Mesenchymal stem cell (in vitro differentiated cells and primary cell): ENCODE measurements at regions not wholly inside any gene's neighbourhood (a gene's known extent, or its start where the extent isn't known, plus 50 kb on each side); places are given as distances from the start of the nearest gene placed in this dataset.
A peak's percentile ranks its signal among the peaks of the same experiment; 100 is the strongest.

Experiments used
- DNase-seq: peaks from one replicate; pipeline ENCODE4 v3.0.0-alpha.2; 2013
- H2AFZ ChIP-seq: one replicate; pipeline ENCODE4 v1.6.1; 2013; ENCODE audit warnings: low read depth, mild to moderate bottlenecking, control low read depth, inconsistent platforms, low read length, moderate library complexity
- H2AK5ac ChIP-seq: 2 replicates; pipeline ENCODE4 v1.6.1; 2013; ENCODE audit warnings: low read length, moderate library complexity, mild to moderate bottlenecking, inconsistent platforms; ENCODE audit not compliant: severe bottlenecking
- H2BK120ac ChIP-seq: one replicate; pipeline ENCODE4 v1.6.1; 2013; ENCODE audit warnings: low read depth, mild to moderate bottlenecking, inconsistent platforms, low read length, moderate library complexity
- H2BK12ac ChIP-seq, 2 experiments: one replicate each; pipeline ENCODE4 v1.6.1; 2013; ENCODE audit warnings: inconsistent platforms in 2 of 2, low read length in 2 of 2, mild to moderate bottlenecking in 2 of 2, moderate library complexity in 2 of 2, control low read depth in 1 of 2
- H2BK15ac ChIP-seq: one replicate; pipeline ENCODE4 v1.6.1; 2013; ENCODE audit warnings: mild to moderate bottlenecking, low read depth, inconsistent platforms; ENCODE audit not compliant: poor library complexity, severe bottlenecking
- H2BK5ac ChIP-seq: 2 replicates; pipeline ENCODE4 v1.6.1; 2013; ENCODE audit warnings: low read depth, mild to moderate bottlenecking, low read length, control low read depth, inconsistent platforms; ENCODE audit not compliant: poor library complexity, severe bottlenecking
- H3K14ac ChIP-seq, 2 experiments: one replicate each; pipeline ENCODE4 v1.6.1; 2013; ENCODE audit warnings: inconsistent platforms in 2 of 2, low read length in 2 of 2, control low read depth in 1 of 2, mild to moderate bottlenecking in 1 of 2, moderate library complexity in 1 of 2
- H3K18ac ChIP-seq, 2 experiments: one replicate each; pipeline ENCODE4 v1.6.1; 2013; ENCODE audit warnings: inconsistent platforms in 2 of 2, low read length in 2 of 2, control low read depth in 1 of 2, low read depth in 1 of 2, mild to moderate bottlenecking in 1 of 2
- H3K23ac ChIP-seq, 2 experiments: one replicate each; pipeline ENCODE4 v1.6.1; 2013; ENCODE audit warnings: inconsistent platforms in 2 of 2, low read length in 2 of 2, mild to moderate bottlenecking in 2 of 2, moderate library complexity in 2 of 2, control low read depth in 1 of 2
- H3K27ac ChIP-seq: 2 replicates; pipeline ENCODE4 v1.5.1; 2013; ENCODE audit warnings: mild to moderate bottlenecking, moderate library complexity, low read length, control low read depth, inconsistent platforms; ENCODE audit not compliant: poor library complexity, severe bottlenecking
- H3K27me3 ChIP-seq, 2 experiments: 2 replicates each; pipeline versions ENCODE4 v1.6.1 to v1.7.0; 2013; ENCODE audit warnings: low read length in 2 of 2, mild to moderate bottlenecking in 2 of 2, moderate library complexity in 2 of 2, control low read depth in 1 of 2, inconsistent platforms in 1 of 2; ENCODE audit not compliant: control insufficient read depth in 1 of 2, insufficient read depth in 1 of 2
- H3K36me3 ChIP-seq, 2 experiments: 2 replicates each; pipeline versions ENCODE4 v1.6.1 to v1.7.0; 2013; ENCODE audit warnings: low read length in 2 of 2, control low read depth in 1 of 2, inconsistent platforms in 1 of 2, low read depth in 1 of 2, mild to moderate bottlenecking in 1 of 2; ENCODE audit not compliant: insufficient read depth in 2 of 2, control insufficient read depth in 1 of 2
- H3K4ac ChIP-seq, 2 experiments: one replicate each; pipeline ENCODE4 v1.6.1; 2013; ENCODE audit warnings: inconsistent platforms in 2 of 2, low read length in 2 of 2, mild to moderate bottlenecking in 2 of 2, moderate library complexity in 2 of 2, control low read depth in 1 of 2, low read depth in 1 of 2
- H3K4me1 ChIP-seq: 2 replicates; pipeline ENCODE4 v1.6.1; 2013; ENCODE audit warnings: low read depth, low read length, control low read depth; ENCODE audit not compliant: control insufficient read depth, insufficient read depth
- H3K4me2 ChIP-seq: 2 replicates; pipeline ENCODE4 v1.6.1; 2013; ENCODE audit warnings: low read length, mild to moderate bottlenecking, inconsistent platforms; ENCODE audit not compliant: poor library complexity, severe bottlenecking
- H3K4me3 ChIP-seq, 2 experiments: 2 replicates each; pipeline versions ENCODE4 v1.5.1 to v1.7.0; 2013; ENCODE audit warnings: low read length in 2 of 2, mild to moderate bottlenecking in 2 of 2, control low read depth in 1 of 2, low read depth in 1 of 2; ENCODE audit not compliant: insufficient read depth in 1 of 2
- H3K79me1 ChIP-seq: replicated peaks from 2 replicates; pipeline ENCODE4 v1.6.1; 2013; ENCODE audit warnings: mild to moderate bottlenecking, control low read depth, low read length, inconsistent platforms; ENCODE audit not compliant: poor library complexity, severe bottlenecking
- H3K9ac ChIP-seq: 2 replicates; pipeline ENCODE4 v1.7.0; 2013; ENCODE audit warnings: mild to moderate bottlenecking, low read length, moderate library complexity
- H3K9me3 ChIP-seq: 2 replicates; pipeline ENCODE4 v1.7.0; 2013; ENCODE audit warnings: mild to moderate bottlenecking, low read length; ENCODE audit not compliant: control insufficient read depth
- H4K8ac ChIP-seq: one replicate; pipeline ENCODE4 v1.6.1; 2013; ENCODE audit warnings: inconsistent platforms, mild to moderate bottlenecking, low read length, moderate library complexity
- H4K91ac ChIP-seq: one replicate; pipeline ENCODE4 v1.6.1; 2013; ENCODE audit warnings: mild to moderate bottlenecking, low read length, inconsistent platforms
- WGBS: methylation state at CpG from one replicate; pipeline ENCODE4 v1.1.7; 2013; ENCODE audit warnings: mixed read lengths; 5-methylcytosine and 5-hydroxymethylcytosine counted together

DNA sequence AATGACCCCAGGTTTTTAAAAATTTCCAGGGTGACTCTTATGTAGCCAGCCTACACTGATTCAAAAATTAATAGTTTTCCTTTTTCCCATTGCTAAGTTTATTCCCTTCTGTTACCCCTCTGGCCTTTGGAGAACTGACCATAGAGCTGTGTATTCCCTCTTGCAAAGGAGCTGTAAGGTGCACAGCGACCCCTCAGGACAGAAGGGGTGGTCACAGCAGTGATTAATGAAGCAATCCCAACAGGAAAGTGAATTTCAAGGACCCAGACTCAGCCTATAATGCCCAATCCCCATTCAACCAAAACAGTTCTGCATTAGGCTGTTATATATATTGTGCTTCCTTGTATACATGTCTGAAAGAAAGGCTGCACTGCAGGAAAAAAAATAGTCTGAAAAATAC is 147.1 kb downstream of the WT1 start:
- H2AK5ac ChIP-seq: no peak overlapping the region
- no peak overlapping the region for H2BK15ac ChIP-seq
- no peaks in the 10 kb centered on the region for H3K79me1 ChIP-seq
- no peak for DNase-seq
- H3K23ac ChIP-seq: no peak overlapping the region
- 0% methylated on average over 1 of the region's 1 CpG for WGBS
- no peak overlapping the region for H4K8ac ChIP-seq
- H2BK5ac ChIP-seq: no peak overlapping the region
- H2BK12ac ChIP-seq: no peak overlapping the region
- no peak overlapping the region for H3K14ac ChIP-seq
- H3K36me3 ChIP-seq: no peaks in the 10 kb centered on the region
- H3K4me3 ChIP-seq: no peak overlapping the region
- no peak overlapping the region for H3K27ac ChIP-seq
- peaks cover 4% of the 10 kb centered on the region for H3K9me3 ChIP-seq
- H4K91ac ChIP-seq: no peak overlapping the region
- H3K4ac ChIP-seq: no peak overlapping the region
- H2AFZ ChIP-seq: no peak overlapping the region
- H3K4me1 ChIP-seq: no peaks in the 10 kb centered on the region
- no peak overlapping the region for H3K9ac ChIP-seq
- H3K4me2 ChIP-seq: no peak overlapping the region
- H3K27me3 ChIP-seq: peaks cover 0 to 21% of the 10 kb centered on the region in 2 experiments
- H2BK120ac ChIP-seq: no peak overlapping the region
- H3K18ac ChIP-seq: no peak overlapping the region

DNA sequence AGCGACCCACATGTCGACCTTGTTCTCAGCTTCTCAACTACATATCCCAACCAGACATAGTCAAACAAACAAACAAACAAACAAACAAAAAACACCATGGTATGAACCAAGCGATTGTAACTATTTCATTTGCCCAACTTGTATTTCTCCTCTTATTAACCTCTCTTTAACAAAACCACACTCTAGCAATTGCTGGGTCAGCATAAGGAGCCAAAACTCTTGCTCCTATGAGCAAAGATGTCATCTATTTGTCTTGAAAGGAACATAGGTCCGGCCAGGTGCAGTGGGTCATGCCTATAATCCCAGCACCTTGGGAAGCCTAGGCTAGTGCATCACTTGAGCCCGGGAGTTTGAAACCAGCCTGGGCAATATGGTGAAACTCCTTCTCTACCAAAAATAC is 145.6 kb downstream of the WT1 start:
- Histone ChIP-seq H3K23ac (no peak overlapping the region), H3K4me1 (no peaks in the 10 kb centered on the region), H3K27me3 (peaks cover 0 to 21% of the 10 kb centered on the region in 2 experiments), H3K27ac (no peak overlapping the region), H2BK120ac (no peak overlapping the region), H3K36me3 (no peaks in the 10 kb centered on the region), H4K8ac (no peak overlapping the region), H3K79me1 (no peaks in the 10 kb centered on the region), H3K18ac (no peak overlapping the region), H2BK15ac (no peak overlapping the region), H2BK5ac (no peak overlapping the region), H3K9ac (no peak overlapping the region), H2BK12ac (no peak overlapping the region), H3K4me2 (no peak overlapping the region), H3K9me3 (peaks cover 4% of the 10 kb centered on the region), H3K4me3 (no peak overlapping the region), H4K91ac (no peak overlapping the region), H3K4ac (no peak overlapping the region), H2AK5ac (no peak overlapping the region), H2AFZ (no peak overlapping the region), H3K14ac (no peak overlapping the region)
- no peak for DNase-seq
- 75% methylated on average over 5 of the region's 5 CpGs for WGBS

DNA sequence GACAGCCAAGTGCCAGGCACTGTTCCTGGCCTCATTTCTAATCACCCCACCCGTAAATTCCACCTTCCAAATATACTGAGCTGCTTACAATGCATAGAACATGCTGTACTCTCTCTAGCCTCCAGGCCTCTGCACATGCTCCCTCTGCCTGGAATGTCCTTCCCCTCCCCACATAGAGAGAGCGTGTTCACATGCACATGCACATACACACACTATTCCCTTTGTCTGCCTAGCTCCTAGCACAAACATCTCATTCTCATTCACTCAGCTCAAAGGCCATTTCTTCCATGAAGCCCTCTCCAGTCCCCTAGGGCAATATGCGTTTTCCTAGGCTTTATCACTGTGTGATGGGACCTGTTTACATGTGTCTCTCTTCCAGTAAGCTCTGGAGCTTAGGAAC is 144.6 kb downstream of the WT1 start:
- Histone ChIP-seq H3K14ac (no peak overlapping the region), H4K8ac (no peak overlapping the region), H3K4ac (no peak overlapping the region), H3K79me1 (no peaks in the 10 kb centered on the region), H2BK5ac (no peak overlapping the region), H2AFZ (no peak overlapping the region), H2BK15ac (no peak overlapping the region), H2BK120ac (no peak overlapping the region), H3K18ac (no peak overlapping the region), H2BK12ac (no peak overlapping the region), H3K4me1 (no peaks in the 10 kb centered on the region), H2AK5ac (no peak overlapping the region), H3K4me3 (no peak overlapping the region), H3K9ac (no peak overlapping the region), H3K9me3 (peaks cover 4% of the 10 kb centered on the region), H3K36me3 (no peaks in the 10 kb centered on the region), H3K23ac (peak overlapping the region in 1 of 2 experiments; percentile 14), H3K27me3 (peaks cover 3 to 23% of the 10 kb centered on the region in 2 experiments), H3K4me2 (no peak overlapping the region), H3K27ac (no peak overlapping the region), H4K91ac (no peak overlapping the region)
- no peak for DNase-seq
- WGBS: 83% methylated on average over 3 of the region's 3 CpGs

DNA sequence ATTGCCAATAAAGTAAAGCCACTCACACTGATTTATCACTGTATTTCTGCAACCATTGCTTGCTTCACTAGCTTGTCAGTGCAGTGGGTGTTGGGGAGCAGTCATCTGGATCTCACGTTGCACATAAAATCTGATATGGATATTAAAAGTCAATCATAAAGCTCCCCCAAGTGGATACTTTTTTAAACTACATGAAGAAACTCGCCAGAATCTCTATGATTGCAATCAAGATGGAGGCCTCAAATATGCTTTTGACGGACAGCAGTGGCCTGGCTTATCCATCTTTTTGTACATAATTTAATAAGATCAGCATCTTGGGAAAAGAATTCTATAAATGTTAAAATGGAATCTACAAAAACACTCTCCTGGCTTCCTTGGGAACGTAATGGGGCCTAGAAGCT is 137.7 kb downstream of the WT1 start:
- no peak overlapping the region for H3K4me2 ChIP-seq
- H3K23ac ChIP-seq: no peak overlapping the region
- no peak overlapping the region for H4K8ac ChIP-seq
- no peak overlapping the region for H3K14ac ChIP-seq
- H4K91ac ChIP-seq: no peak overlapping the region
- no peaks in the 10 kb centered on the region for H3K4me1 ChIP-seq
- no peak overlapping the region for H2BK120ac ChIP-seq
- no peak overlapping the region for H3K4me3 ChIP-seq
- no peak overlapping the region for H3K27ac ChIP-seq
- H3K18ac ChIP-seq: no peak overlapping the region
- H3K36me3 ChIP-seq: no peaks in the 10 kb centered on the region
- no peaks in the 10 kb centered on the region for H3K79me1 ChIP-seq
- peak overlapping the region; percentile 50 for H3K9ac ChIP-seq
- no peak overlapping the region for H2BK12ac ChIP-seq
- no peak overlapping the region for H2BK15ac ChIP-seq
- no peak overlapping the region for H2AFZ ChIP-seq
- H2AK5ac ChIP-seq: no peak overlapping the region
- WGBS: 69% methylated on average over 2 of the region's 4 CpGs
- no peak overlapping the region for H2BK5ac ChIP-seq
- H3K9me3 ChIP-seq: no peaks in the 10 kb centered on the region
- peaks cover 6 to 16% of the 10 kb centered on the region in 2 experiments for H3K27me3 ChIP-seq
- peak; percentile 6 for DNase-seq
- no peak overlapping the region for H3K4ac ChIP-seq
